NCI-H2227 (cell line): ENCODE measurements at regions not wholly inside any gene's neighbourhood (a gene's known extent, or its start where the extent isn't known, plus 50 kb on each side); places are given as distances from the start of the nearest gene placed in this dataset.

ENCODE experiments used
- DNase-seq: peaks from one replicate; lab custom pipeline; 2025; ENCODE audit not compliant: unreplicated experiment; lab: John Stamatoyannopoulos, UW

DNA sequence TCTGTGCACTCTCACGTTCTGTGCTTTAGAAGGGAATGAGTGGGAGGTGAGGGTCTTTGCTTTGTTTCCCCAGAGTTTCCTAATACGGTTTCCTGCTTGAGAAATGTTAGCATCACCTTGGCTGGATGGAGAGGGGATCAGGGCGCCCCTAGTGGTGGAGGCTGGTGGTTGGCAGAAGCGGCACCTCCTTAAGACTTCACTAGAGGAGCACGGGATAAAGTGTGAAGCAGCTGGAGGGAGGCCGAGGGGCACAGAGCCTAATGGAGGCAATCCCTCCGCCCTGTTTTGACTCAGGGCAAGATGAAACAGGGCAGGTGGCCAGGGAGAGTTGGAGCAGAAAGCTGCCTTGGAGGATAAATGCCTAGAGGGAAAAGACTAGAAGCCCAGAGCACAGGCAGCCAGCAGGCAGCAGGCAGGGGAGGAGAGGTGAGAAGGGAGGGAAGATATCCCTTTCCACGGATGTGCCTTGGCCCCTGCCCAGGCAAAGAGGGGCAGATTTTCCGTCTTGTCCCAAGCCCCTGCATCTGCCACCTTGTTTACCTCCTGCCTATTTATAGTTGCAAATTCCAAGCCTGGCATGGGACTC is 56.0 kb upstream of the BTRC start:
- DNase-seq, result peak; percentile 55

DNA sequence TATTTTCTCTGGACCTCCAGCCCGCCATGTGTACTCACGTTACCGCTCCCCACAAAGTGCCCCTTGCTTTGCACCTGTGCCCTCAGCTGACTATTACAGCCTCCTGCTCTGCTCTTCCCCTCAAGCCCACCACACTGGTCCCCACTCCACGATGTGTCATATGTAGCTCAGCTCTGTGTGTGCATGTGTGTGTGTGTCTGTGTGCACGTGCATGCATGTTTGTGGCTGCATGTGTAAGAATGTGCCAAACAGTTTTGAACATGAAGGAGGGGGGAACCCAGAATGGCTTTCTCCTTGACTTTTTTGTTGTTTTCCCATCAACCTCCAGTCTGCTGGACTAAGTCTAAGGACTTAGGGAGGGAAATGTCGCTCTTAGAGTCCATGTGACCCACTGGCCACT is 54.8 kb upstream of the BTRC start:
- no peak for DNase-seq

DNA sequence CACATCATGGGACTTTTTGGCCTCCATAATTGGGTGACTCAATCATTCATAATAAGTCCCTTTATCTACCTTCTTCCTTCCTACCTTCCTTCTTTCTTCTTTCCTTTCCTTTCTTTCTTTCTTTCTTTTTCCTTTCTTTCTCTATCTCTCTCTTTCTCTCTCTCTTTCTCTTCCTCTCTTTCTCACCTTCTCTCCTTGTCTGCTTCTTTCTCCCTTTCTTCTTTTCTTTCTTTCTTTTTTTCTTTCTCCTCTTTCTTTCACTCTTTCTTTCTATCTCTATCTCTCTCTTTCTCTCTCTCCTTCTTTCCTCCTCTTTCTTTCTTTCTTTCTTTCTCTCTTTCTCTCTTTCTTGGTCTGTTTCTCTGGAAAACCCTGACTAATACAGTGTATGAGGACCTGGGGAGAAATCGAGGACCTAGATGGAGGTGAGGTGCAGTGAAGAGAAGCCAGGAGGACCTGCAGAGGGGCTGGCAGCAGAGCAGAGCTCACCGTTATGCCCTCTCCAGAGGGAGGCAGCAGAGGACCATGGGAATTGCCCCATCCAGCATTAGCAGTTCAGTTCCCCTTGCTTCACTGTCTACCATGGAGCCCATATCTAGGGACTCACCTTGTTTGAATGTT is 52.7 kb upstream of the BTRC start:
- no peak for DNase-seq

DNA sequence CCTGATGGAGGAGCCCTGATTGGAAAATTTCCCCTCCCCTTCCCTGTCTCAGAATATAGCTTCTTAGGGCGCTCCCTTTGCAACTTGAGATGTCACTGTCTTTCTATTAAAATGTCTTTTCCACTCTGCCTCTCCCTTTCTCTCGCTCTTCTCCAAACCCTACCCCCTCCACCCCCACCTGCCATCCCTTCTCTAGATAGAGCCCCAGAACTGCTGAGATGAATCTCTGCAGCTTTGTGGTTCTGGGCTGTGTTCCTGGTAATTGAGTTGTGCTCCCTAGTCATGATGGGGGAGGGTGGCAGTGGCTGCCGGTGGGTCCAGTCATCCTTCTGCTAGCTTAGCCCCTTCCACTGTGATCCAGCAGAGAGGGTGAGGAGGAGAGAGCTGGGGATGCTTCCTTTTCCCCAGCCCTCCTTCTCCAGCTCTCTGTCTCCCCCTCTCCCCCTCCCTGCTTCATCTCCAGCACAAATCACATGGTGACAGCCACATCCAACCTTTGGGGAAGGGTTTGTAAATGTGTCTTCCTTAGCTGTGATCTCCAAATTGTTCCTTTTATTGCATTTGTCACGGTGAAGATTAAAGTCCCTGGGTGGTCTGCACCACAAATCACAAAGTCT is 50.8 kb upstream of the BTRC start:
- no peak for DNase-seq
